Right lobe of liver (tissue), 6 donors: ENCODE measurements at regions not wholly inside any gene's neighbourhood (a gene's known extent, or its start where the extent isn't known, plus 50 kb on each side); places are given as distances from the start of the nearest gene placed in this dataset.

Experiments
- ATAC-seq, 4 donors: fragments of 200-7000 bp; cut with Tn5 transposase; one replicate each; pipeline ENCODE4 v1.9.1; 2020; ENCODE audit warnings: mild to moderate bottlenecking in 4 of 4, moderate library complexity in 4 of 4
- DNase-seq, 3 donors: peaks; one replicate each; pipeline ENCODE4 v3.0.0-alpha.2; 2020
- H3K27ac ChIP-seq, 3 donors: fragments of 200-600 bp; one replicate each; pipeline ENCODE4 v1.8.0; 2022
- H3K27me3 ChIP-seq, 2 donors: fragments of 200-600 bp; one replicate each; pipeline ENCODE4 v1.8.0; 2022
- H3K36me3 ChIP-seq, 4 donors: fragments of 200-600 bp; sonication (generic) in 1 of 4; one replicate each; pipeline versions ENCODE4 v1.5.1 to v1.8.0; 2017 to 2022; ENCODE audit warnings: control low read depth in 1 of 4
- H3K4me1 ChIP-seq, 4 donors: fragments of 200-600 bp; sonication (generic) in 1 of 4; one replicate each; pipeline versions ENCODE4 v1.5.1 to v1.8.0; 2017 to 2022; ENCODE audit warnings: control low read depth in 1 of 4
- H3K4me3 ChIP-seq, 3 donors: fragments of 200-600 bp; one replicate each; pipeline ENCODE4 v1.8.0; 2022
- H3K9me3 ChIP-seq, 4 donors: fragments of 200-600 bp; sonication (generic) in 1 of 4; one replicate each; pipeline versions ENCODE4 v1.5.1 to v1.8.0; 2017 to 2022; ENCODE audit warnings: control low read depth in 1 of 4
- POLR2A ChIP-seq: fragments of 450-650 bp; IDR thresholded peaks from one replicate; pipeline ENCODE4 v1.6.1; 2017; ENCODE audit warnings: antibody characterized with exemption, mild to moderate bottlenecking
- WGBS: methylation state at CpG from one replicate; pipeline ENCODE4 v1.1.6; 2018; ENCODE audit warnings: low coverage, low lambda C conversion rate; ENCODE audit not compliant: insufficient coverage; ENCODE audit errors: missing lambda C conversion rate; 5-methylcytosine and 5-hydroxymethylcytosine counted together
- intact Hi-C, 2 donors: fragments of 100-400 bp; cut with DNase I; formaldehyde crosslinking; loops; one replicate each; pipeline versions ENCODE4 v1.11.2 to v1.14.1; 2022
- TF ChIP-seq, protein P1 (sequence below), 4 donors: fragments of 200-600 bp in 3 of 4; fragments of 450-650 bp in 1 of 4; IDR thresholded peaks; one replicate each; pipeline versions ENCODE4 v1.5.1 to v1.8.0; 2016 to 2022; ENCODE audit warnings: antibody characterized with exemption in 4 of 4, mild to moderate bottlenecking in 2 of 4
- donor health status: DM: no; HTN: yes; CAD: no.
- donor health status: DM: no; HTN: no; CAD: no.
- donor health status: DM: no; HTN: no; CAD: no.
- donor health status: DM: no; HTN: yes; CAD: no.
- donor health status: DM: no; HTN: yes; CAD: no.

DNA sequence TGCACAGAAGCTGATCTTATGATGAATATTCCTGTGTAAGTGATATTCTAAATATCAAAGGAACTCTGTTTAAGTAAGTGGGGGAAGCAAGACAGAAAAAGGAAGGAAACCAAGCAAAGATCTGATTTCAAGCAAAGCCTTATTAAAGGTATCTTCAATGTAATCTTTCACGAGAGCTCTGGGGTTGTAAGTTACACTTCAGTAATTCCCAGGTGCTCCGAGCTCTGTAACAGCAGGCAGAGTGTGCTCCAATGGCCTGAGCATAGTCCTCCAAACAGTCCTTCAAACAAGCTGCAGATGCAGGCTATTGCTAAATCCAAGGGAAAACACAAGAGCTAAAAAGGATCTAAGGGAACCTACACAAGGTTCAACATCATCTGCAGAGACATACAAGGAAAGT, 949.7 kb upstream of the TMPRSS15 start:
- Histone ChIP-seq H3K4me1 (no peaks in the 10 kb centered on the region), H3K4me3 (no peak overlapping the region), H3K9me3 (no peaks in the 10 kb centered on the region), H3K36me3 (no peaks in the 10 kb centered on the region), H3K27me3 (no peaks in the 10 kb centered on the region), H3K27ac (no peak overlapping the region)
- no peak for DNase-seq
- ATAC-seq: no peak
- TF ChIP-seq POLR2A: no peak
- TF ChIP-seq, protein P1, sequence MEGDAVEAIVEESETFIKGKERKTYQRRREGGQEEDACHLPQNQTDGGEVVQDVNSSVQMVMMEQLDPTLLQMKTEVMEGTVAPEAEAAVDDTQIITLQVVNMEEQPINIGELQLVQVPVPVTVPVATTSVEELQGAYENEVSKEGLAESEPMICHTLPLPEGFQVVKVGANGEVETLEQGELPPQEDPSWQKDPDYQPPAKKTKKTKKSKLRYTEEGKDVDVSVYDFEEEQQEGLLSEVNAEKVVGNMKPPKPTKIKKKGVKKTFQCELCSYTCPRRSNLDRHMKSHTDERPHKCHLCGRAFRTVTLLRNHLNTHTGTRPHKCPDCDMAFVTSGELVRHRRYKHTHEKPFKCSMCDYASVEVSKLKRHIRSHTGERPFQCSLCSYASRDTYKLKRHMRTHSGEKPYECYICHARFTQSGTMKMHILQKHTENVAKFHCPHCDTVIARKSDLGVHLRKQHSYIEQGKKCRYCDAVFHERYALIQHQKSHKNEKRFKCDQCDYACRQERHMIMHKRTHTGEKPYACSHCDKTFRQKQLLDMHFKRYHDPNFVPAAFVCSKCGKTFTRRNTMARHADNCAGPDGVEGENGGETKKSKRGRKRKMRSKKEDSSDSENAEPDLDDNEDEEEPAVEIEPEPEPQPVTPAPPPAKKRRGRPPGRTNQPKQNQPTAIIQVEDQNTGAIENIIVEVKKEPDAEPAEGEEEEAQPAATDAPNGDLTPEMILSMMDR (IDR thresholded peaks at IDR 0.05): no peak
- intact Hi-C loops: no loop called here
- 30% methylated on average over 2 of the region's 2 CpGs for WGBS

DNA sequence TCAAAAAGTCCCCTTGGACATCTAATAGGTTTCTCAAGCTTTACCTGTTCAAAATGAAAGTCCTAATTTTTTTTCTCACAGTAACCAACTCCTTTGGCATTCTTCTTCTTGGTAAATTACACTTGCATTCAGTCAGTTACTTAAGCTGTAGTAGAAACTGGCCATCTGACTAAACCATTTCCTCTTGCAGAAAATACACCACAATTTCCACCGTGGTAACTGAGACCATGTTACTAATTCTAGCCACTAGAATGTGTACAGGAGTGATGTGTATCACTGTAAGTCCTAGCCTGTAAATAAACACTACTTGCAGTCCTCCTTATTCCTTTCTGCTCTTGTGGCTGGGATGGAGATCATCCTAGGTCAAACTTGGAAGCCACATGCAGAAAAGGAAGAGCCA, 965.4 kb upstream of the TMPRSS15 start:
- Histone ChIP-seq H3K4me1 (no peaks in the 10 kb centered on the region), H3K36me3 (no peaks in the 10 kb centered on the region), H3K4me3 (no peak overlapping the region), H3K27ac (no peak overlapping the region), H3K9me3 (no peaks in the 10 kb centered on the region), H3K27me3 (no peaks in the 10 kb centered on the region)
- WGBS: 5% methylated on average over 1 of the region's 1 CpG
- ATAC-seq (no peak), DNase-seq (no peak)
- TF ChIP-seq, protein P1 (IDR thresholded peaks at IDR 0.05): no peak
- TF ChIP-seq POLR2A: no peak
- intact Hi-C loops: no loop called here

DNA sequence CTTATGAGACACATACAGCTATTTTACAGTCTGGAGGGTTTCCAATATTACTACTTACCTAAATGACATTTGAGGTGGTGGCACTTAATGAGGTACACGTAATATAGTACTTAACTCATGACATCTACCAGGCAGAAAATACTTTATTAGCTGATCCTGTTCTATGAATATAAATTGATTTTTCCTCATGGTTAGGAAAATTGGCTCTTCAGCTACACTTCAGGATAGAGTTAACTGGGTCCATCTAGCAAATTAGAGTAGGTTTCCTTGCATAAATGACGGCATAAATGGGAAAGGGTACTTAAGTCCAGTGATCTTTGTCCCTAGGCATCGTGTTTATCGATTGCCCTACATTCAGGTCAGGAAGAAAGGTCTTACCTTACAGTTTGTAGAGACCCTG, 988.8 kb upstream of the TMPRSS15 start:
- TF ChIP-seq POLR2A: no peak
- TF ChIP-seq, protein P1 (IDR thresholded peaks at IDR 0.05): no peak
- intact Hi-C loops: no loop called here
- ATAC-seq (no peak), DNase-seq (no peak)
- Histone ChIP-seq H3K36me3 (no peaks in the 10 kb centered on the region), H3K27ac (no peak overlapping the region), H3K9me3 (no peaks in the 10 kb centered on the region), H3K4me3 (no peak overlapping the region), H3K27me3 (no peaks in the 10 kb centered on the region), H3K4me1 (no peaks in the 10 kb centered on the region)
- 25% methylated on average over 4 of the region's 4 CpGs for WGBS

DNA sequence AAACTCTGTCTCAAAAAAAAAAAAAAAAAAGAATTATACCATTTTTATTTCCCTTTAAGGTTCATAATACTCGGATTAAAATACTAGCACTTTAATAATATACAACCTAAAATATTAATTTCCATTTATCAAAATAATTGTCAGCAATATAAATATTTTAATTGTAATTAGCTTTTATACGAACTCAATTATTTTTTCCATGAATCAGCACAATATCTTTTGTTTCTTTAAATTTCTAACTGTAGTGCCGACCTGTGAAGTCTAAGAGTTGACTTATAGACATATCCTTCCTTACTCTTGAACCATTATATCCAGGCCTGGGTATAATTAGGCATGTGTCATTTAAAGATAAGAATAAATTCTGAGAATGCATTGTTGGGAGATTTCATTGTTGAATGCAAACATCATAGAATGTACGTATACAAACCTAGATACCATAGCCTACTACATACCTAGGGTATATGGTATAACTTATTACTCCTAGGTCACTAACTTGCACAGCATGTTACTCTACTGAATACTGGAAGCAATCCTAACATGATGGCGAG, 996.7 kb upstream of the TMPRSS15 start:
- H3K4me1 ChIP-seq: no peaks in the 10 kb centered on the region
- 34% methylated on average over 5 of the region's 5 CpGs for WGBS
- H3K9me3 ChIP-seq: no peaks in the 10 kb centered on the region
- DNase-seq: no peak
- intact Hi-C loops: no loop called here
- H3K27me3 ChIP-seq: no peaks in the 10 kb centered on the region
- TF ChIP-seq, protein P1 (IDR thresholded peaks at IDR 0.05): no peak
- TF ChIP-seq POLR2A: no peak
- ATAC-seq: no peak
- H3K4me3 ChIP-seq: no peak overlapping the region
- no peak overlapping the region for H3K27ac ChIP-seq
- no peaks in the 10 kb centered on the region for H3K36me3 ChIP-seq

DNA sequence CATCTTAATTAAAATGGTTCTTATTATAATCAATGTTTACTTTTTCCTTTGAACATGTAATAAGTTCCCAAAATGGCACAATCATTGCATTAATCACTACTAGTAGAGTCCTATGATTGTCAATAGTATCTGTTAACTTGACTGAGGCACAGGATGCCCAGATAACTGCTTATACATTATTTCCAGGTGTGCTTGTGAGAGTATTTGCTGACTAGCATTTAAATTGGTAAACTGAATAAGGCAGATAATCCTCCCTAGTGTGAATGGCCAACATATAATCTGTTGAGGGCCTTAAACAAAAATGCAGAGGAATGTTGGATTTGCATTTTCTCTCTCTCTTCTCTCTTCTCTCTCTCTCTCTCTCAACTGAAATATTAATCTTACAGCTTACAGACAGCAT, 999.3 kb upstream of the TMPRSS15 start:
- intact Hi-C loops: no loop called here
- no peaks in the 10 kb centered on the region for H3K27me3 ChIP-seq
- no peak overlapping the region for H3K4me3 ChIP-seq
- no peak for ATAC-seq
- no peak for DNase-seq
- no peaks in the 10 kb centered on the region for H3K9me3 ChIP-seq
- no peaks in the 10 kb centered on the region for H3K36me3 ChIP-seq
- TF ChIP-seq, protein P1 (IDR thresholded peaks at IDR 0.05): no peak
- TF ChIP-seq POLR2A: no peak
- H3K4me1 ChIP-seq: no peaks in the 10 kb centered on the region
- no peak overlapping the region for H3K27ac ChIP-seq
